Adipose tissue (tissue), 3 donors: ENCODE measurements at regions not wholly inside any gene's neighbourhood (a gene's known extent, or its start where the extent isn't known, plus 50 kb on each side); places are given as distances from the start of the nearest gene placed in this dataset.
"Not testable (repeated sequence)": the region's sequence is repeated elsewhere in the genome, so short reads cannot be mapped to it uniquely, and the experiment has no call there.

Experiments
- H3K27ac ChIP-seq: one replicate; pipeline ENCODE4 v1.5.1; 2013; ENCODE audit warnings: low read depth, low read length
- WGBS, 3 donors: extraction: QIAGEN DNeasy Blood & Tissue Kit; methylation state at CpG; one replicate each; pipeline ENCODE4 v1.1.7; 2013; 5-methylcytosine and 5-hydroxymethylcytosine counted together
- donor health status: healthy with polysubstance abuse.
- donor health status: Bipolar disorder and iron deficiency.
- donor health status: healthy.

DNA sequence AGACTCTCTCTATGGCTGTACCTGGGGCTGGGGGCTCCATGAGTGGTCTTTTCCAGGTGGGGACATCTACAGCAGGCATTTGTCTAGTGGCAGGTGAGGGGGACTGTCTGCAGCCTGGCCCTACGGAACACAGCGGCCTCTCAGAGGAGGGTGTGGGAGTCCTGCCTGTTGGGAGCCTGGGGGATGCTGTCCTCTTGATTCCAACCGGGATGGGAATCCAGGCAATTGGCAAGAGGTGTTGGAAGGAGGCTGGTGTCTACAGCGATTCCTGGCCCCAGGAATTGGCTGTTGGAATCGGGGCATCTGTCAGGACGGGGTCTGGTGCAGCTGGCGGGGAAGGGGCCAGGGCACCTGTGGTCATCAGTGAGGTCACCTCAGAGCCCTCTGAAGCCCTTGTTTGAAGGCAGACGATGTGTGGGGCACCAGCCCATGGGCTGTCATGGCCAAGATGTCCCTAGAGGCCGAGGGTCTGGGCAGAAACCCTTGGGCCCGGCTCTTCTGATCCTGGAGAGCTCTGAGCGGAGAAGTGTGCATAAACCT lies 386.3 kb downstream of the TMEM121 start:
- H3K27ac ChIP-seq: no peak overlapping the region
- 60 to 78% (median 66%) methylated on average over 10 to 11 of the region's 11 CpGs for WGBS, 3 donors

DNA sequence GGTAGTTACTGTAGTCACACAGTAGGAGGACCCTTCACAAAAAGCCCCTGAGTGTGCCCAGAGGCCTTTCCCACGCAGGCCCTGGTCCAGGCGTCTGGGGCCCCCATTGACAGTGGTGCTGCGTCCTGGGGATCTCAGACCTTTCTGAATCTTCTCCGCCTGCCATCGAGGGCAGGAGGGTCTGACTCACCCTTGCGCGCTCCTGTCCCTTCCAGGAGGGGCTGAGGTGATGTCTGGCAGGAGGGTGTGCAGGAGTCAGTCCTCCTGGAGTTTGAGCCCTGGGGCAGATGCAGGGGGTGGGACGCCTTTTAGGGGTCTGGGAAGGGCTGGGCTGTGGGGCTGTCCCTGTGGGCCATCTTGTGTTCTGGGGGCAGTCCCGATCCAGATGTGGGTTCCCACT lies 386.8 kb downstream of the TMEM121 start:
- H3K27ac ChIP-seq: no peak overlapping the region
- 70 to 84% (median 83%) methylated on average over 5 to 9 of the region's 9 CpGs for WGBS, 3 donors

DNA sequence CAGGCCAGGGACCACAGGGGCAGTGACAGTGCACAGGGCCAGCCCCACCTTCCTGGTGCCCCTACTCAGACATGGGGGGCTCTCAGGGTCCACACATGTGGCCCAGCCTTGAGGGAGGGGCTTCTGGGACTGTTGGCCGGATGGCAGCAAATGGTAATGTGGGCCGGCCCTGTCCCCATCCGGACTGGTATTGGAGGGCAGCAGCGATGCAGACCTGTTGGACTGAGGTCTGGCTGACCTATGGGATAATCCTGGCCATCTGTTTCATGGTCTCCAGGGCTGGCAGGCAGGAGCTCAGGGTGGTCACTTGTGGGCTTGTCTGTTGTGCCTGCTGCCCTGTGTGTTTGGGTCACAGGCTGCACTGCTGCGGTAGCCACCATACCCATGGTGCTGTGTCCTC lies 387.5 kb downstream of the TMEM121 start:
- no peak overlapping the region for H3K27ac ChIP-seq
- WGBS, 3 donors: 79 to 100% (median 80%) methylated on average over 2 to 5 of the region's 5 CpGs

DNA sequence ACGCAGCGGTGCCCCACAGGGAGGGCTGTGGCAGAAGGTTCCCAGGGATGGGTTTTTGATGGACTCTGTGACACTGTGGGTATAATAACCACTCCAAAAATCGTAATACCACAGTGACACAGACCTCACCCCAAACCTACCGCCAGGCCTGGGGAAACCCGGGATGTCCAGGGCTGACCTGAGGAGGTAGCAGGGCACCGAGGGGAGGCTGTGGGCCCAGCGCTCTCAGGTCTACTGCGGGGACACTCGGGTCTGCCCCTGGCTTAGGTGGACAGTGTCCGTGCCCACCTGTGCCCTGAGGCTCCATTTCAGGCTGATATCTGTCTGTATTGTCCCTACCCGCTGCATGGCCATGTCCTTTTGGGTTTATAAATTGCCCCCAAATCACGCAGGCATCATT lies 387.9 kb downstream of the TMEM121 start:
- not testable (repeated sequence) for H3K27ac ChIP-seq
- 75 to 80% (median 75%) methylated on average over 11 to 12 of the region's 12 CpGs for WGBS, 3 donors

DNA sequence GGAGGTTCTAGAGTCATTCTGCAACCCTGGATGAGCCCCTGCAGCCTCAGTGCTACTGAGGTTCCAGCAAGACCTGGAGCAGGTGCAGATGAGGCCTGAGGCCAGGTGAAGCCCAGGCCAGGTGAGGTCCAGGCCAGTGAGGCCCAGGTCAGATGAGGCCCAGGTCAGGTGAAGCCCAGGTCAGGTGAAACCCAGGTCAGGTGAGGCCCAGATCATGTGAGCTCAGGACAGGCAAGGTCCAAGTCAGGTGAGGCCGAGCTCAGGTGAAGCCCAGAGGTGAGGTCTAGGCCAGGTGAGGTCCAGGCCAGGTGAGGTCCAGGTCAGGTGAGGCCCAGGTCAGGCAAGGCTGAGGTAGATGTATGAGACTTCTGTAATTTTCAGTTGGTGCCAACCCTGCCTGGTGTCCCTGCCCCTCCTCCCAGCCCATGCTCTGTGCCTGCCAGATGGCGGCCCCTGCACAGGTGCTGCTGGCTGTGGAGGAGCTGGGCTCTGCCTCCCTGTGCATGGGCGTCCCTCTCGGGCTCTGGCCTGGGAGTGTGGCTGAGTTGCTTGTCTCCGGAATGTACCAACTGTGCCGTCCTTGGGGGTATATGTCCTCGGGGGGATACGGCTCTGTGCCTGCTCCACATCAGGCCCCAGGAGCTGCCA lies 388.5 kb downstream of the TMEM121 start:
- WGBS, 3 donors: 71 to 84% (median 79%) methylated on average over 7 to 8 of the region's 8 CpGs
- no peak overlapping the region for H3K27ac ChIP-seq

DNA sequence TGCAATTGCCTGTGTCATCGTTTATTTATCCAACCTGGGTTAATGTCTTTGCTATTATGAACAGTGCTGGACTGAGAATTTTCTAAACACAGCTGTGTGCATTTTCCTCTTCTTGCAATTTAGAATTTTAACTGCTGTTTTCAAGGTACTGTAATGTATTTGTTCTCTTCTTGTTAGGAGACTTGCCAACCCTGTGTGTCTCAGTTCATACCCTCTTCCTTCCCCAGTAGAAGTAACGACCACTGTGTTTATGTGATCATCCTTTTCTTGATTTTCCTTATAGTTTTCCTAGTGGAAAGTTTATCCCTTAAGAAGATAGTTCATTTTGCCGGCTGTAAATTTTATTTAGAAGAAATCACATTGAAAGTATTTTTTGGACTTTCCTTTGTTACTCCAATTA lies 389.2 kb downstream of the TMEM121 start:
- not testable (repeated sequence) for H3K27ac ChIP-seq
- 52 to 59% (median 56%) methylated on average over 3 of the region's 3 CpGs for WGBS, 3 donors

GRCh38 chr14:105917136-105917932 lies 391.0 kb downstream of the TMEM121 start:
- not testable (repeated sequence) for H3K27ac ChIP-seq
- 71 to 74% (median 73%) methylated on average over 20 of the region's 20 CpGs for WGBS, 3 donors

- H3K27ac ChIP-seq: no peak overlapping the region
- whole genome bisulfite sequencing, 3 donors: 63 to 89% (median 70%) methylated on average over 10 of the region's 10 CpGs
Observed at GRCh38 chr14:105917933-105918436, 391.6 kb downstream of the TMEM121 start.

- 58 to 79% (median 75%) methylated on average over 16 to 17 of the region's 17 CpGs for WGBS, 3 donors
- no peak overlapping the region for H3K27ac ChIP-seq
Observed at GRCh38 chr14:105918496-105919262, 392.3 kb downstream of the TMEM121 start.

DNA sequence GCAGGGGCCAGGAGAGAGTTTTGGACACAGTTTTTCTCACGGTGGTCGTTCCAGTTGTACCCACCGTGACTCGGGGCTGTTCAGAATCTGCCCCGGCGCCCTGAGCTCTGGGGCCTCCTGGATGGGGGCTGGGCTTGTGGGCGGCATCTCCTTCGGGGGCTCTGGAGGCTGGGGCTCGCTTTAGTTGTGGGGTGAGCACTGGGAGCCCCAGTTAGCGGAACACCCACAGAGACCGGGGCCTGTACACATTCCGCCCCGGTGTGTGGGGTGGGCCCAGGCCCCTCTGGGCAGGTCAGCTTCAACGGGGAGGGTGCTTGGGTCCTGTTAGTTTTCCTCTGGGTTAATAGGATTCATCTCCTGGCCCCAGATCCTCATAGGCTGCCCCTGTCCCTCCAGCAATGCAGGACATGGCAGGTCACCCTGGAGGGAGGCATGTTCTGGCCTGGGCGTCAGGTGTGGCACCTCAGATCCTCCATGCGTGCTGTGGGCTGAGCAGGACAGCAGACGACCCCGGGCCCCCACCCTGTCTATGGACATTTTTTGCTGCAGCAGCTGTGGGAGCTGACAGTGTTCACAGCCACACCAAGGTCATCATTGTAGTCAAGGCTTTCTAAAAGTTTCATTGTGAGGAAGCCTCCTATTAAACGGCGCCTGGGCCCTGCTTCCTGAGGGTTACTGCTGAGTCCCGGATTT lies 393.2 kb downstream of the TMEM121 start:
- H3K27ac ChIP-seq: no peak overlapping the region
- whole genome bisulfite sequencing, 3 donors: 83 to 87% (median 85%) methylated on average over 19 to 21 of the region's 21 CpGs

- WGBS, 3 donors: 68 to 79% (median 75%) methylated on average over 10 to 11 of the region's 11 CpGs
- H3K27ac ChIP-seq: not testable (repeated sequence)
Observed at GRCh38 chr14:105920151-105920700, 393.8 kb downstream of the TMEM121 start.

DNA sequence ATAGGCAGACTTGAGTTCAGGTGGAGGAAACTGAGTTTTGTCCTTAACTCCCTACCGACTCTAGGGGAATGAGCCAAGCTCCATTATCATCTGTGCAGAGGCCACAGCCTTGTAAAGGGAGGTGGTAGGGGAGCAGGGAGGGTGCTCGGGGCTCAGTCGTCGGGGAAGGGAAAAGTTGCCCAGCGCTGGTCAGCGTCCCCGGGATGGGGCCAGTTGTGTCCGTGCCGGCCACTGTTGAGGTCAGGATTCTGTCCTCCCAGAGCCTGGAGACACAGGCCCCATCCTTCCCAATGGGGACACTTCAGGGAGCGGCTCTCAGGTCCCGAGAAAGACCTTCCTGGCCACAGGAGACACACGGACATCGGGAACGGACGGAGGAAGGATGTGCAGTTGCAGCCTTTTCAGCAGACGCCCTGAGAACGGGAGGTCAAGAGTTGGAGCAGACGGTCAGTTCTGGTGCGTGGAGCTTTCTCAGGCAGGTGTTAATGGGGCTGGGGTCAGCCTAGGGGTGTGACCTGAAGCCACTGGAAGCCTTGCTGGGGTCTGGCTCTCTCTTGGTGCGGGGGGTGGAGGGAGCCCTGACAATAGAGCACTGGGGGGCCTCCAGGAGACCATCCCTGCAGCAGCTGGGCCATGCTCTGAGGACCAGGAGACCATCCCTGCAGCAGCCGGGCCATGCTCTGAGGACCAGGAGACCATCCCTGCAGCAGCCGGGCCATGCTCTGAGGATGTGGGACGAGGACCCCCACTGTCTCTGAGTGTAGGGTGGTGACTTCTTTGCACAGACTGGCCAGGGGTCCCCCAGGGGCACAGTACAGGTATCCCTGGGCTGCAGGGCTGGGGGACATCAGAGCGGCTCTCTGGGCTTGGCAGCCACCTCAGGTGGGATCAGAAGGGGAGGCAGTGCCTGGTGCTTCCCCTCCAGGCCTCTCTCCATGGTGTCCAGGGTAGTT lies 394.7 kb downstream of the TMEM121 start:
- 86 to 93% (median 89%) methylated on average over 23 to 24 of the region's 24 CpGs for WGBS, 3 donors

DNA sequence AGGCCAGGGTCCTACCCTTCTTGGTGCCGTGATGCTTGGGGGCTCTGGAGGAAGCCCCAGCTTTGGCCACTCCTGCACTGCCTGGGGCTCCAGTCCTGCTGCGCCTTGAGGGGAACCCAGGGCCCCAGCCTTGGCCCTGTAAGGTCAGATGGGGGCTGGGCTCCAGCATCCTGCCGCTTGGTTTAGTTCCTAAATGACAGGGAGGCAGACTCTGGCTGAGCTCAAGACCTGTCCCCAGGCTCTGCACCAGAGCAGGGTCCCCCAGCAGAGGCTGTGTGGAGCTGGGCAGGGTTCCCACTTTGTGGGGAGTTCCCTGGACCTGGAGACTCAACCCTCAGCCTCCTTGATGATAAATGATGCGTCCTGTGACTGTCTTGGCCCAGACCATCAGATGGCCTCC lies 395.4 kb downstream of the TMEM121 start:
- H3K27ac ChIP-seq: not testable (repeated sequence)
- whole genome bisulfite sequencing, 3 donors: 44 to 86% (median 73%) methylated on average over 4 of the region's 4 CpGs

More for the DNA sequence above, 394.7 kb downstream of the TMEM121 start:
- not testable (repeated sequence) for H3K27ac ChIP-seq

GRCh38 chr14:105923520-105924191 lies 397.3 kb downstream of the TMEM121 start:
- H3K27ac ChIP-seq: not testable (repeated sequence)
- whole genome bisulfite sequencing, 3 donors: 6 to 17% (median 12%) methylated on average over 1 of the region's 1 CpG

DNA sequence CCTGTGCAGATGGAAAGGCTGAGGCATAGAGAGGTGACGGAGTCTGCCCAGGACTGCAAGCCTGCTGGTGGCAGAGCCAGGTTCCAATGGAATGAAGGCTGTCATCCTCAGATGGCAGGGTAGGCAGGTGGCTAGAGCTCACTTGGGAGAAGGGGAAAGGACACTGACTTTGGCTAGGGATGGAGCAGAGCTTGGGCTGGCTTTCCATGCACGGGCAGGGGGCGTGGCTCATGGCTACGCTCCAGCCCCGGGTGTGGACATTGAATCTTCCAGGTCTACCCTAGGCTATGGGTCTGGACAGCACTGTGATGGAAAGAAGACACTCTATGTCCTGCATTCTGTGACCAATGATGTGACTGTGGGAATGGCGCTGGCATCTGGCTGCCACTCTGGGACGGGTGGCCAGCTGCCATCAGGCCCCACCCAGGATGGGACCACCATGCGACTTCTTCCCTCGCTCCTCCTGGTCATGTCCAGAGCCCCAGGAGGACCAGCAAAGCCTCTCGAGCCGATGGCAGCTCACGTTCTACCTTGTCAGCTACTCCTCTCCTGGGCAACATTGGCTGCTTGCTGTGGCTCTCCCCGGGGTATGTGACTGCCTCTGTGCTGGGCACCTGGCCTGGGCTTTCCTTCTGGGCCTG lies 398.7 kb downstream of the TMEM121 start:
- WGBS, 3 donors: 80 to 87% (median 81%) methylated on average over 13 of the region's 13 CpGs
- H3K27ac ChIP-seq: no peak overlapping the region
